Fibroblast of skin of abdomen (primary cell): ENCODE measurements at regions not wholly inside any gene's neighbourhood (a gene's known extent, or its start where the extent isn't known, plus 50 kb on each side); places are given as distances from the start of the nearest gene placed in this dataset.
A peak's percentile ranks its signal among the peaks of the same experiment; 100 is the strongest.

ENCODE experiments used
- DNase-seq: peaks from one replicate; pipeline ENCODE4 v3.0.0-alpha.2; 2013

- DNase-seq, result no peak
Measured at GRCh38 chr3:117310536-117310935, 601.0 kb downstream of the TUSC7 start.

DNA sequence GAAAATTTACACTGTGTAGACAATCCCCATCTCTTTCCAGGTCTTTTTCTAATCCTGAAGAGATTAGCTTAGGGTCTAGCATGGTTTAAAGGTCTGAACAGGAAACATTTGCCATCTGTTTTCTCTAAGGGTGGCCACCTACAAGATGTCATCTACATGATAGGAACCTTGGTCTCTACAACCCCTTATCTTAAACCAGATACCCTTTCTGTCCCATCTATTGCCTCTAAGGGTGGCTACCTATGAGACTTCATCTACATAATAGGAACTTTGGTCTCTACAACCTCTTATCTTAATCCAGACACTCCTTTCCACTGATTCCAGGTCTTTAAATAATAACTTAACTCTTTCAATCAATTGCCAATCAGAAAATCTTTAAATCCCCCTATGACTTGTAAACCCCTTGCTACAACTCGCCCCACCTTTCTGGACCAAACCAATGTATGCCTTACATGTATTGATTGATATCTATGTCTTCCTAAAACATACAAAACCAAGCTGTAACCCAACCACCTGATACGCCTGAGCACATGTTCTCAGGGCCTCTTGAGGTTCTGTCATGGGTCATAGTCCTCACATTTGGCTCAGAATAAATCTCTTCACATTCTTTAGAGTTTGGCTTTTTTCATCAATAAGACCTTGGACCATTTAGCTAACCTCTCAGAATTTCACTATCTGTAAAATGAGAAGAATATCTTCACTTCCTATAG, 605.0 kb downstream of the TUSC7 start:
- DNase-seq, result no peak

- DNase-seq, result peak; percentile 15
Measured at GRCh38 chr3:117322866-117323265, 613.3 kb downstream of the TUSC7 start.

- DNase-seq, result no peak
Measured at GRCh38 chr3:117346901-117347300, 637.3 kb downstream of the TUSC7 start.

- DNase-seq, result no peak
Measured at GRCh38 chr3:117348884-117349283, 639.3 kb downstream of the TUSC7 start.

GRCh38 chr3:117349566-117349965, 640.0 kb downstream of the TUSC7 start:
- no peak for DNase-seq

GRCh38 chr3:117350371-117350770, 640.8 kb downstream of the TUSC7 start:
- no peak for DNase-seq

DNA sequence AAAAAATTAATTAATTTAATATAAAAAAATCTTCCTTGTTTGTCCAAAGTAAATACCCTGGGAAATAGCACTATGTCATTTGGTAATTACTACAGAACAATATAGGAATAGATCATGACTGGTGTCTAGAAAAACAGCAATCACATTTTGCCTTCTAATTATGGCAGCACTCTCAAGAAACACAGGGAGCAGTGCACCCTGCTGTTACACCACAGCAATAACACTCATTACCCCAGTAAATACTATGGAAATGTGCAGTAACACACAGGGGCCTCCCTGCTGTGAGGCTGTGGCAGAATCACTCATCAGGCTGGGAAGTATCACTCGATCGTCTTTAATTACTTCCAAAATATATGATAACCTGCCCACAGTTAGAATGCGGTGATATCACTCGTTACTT, 646.0 kb downstream of the TUSC7 start:
- no peak for DNase-seq

DNA sequence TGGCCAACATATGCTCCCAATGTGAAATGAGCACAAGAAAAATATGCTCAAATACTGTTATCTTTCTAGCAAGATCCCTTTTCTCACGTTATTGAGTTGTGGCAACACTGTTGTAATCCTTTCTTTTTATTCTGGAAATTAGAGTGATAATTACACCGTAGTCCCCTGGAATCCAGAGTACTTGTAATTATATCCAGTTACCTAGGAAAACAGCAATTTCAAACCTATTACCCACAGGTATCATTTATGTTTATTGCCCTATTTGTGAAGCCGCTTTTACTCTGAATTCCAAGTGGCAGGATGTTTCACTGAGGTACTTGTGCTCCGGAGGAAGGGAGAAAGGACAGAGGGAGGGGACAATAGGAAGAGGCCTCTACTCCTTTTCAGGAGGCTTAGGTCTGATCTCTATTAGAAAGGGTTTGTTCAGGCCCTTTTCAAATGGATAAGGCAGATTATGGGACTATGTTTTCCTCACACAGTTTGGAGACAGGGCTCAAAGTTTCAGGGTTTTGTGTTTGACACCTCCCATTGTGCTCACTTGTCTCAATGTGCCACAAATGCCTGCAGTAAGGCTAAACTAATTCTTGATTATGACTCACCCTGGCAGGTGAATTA, 646.6 kb downstream of the TUSC7 start:
- no peak for DNase-seq

DNA sequence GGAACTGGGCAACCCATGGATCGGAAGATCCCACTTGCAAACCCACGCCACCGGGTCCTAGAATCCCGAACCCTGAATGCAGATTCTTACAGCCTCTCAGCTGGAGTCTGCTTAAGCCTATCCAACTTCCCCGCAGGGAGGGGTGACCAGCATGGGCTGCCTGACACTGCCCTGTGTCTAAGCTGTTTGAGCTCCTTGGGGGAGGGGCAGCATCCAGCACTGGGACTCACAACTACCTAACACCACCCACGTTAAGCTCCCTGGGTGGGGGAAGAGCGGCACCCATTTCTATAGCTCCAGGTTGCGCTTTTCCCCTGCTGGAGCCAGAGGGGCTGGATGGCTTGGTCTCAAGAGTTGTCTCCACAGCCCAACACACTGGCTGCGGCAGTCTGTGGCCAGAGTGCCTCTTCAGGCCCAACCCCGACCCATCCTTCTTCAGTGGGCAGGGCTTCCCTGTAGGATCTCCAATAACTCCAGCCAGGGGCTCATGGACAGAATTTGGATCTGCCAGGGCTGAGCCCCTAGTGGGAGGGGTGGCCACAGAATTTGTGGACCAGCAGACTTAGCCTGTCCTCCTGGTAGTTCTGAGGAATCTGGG, 649.2 kb downstream of the TUSC7 start:
- no peak for DNase-seq

DNA sequence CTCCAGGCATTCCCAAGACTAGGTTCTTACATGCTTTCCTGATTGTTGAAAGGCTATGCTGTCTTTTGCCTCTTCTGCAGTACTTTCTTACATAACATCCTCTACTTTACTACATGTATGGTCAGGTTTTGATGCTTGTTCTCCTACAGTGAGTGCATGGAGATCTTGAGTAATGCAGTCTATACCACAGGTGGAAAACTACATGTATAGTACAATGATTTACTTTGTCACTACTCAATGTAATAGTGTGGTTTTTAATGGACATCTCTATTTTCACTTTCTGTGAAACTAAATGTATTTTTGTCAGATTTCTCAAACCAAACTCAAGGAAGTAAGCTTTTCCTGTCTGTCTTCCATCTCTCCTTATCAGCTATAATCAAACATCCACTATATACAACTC, 657.0 kb downstream of the TUSC7 start:
- no peak for DNase-seq

- no peak for DNase-seq
Measured at GRCh38 chr3:117367861-117368260, 658.3 kb downstream of the TUSC7 start.

DNA sequence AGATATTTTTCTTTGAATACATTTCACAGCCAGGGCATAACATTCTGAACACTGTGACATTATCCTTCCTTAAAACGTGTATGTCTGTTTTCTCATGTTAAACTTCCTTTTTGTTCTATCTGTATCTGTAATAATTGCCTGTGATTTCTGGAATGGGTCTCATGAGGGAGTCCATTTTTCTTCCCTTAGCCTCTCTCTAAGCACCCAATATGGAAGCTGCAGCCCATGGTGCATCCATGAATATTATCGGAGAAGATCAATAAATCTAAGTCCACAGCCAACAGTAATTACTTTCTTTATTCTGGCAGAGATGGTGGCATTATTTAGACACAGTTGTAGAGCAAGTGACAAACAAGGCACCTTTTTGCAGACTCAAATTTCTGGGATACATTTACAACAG, 671.1 kb downstream of the TUSC7 start:
- DNase-seq, result no peak

- DNase-seq, result peak; percentile 52
Measured at GRCh38 chr3:117393119-117393518, 683.5 kb downstream of the TUSC7 start.

- no peak for DNase-seq
Measured at GRCh38 chr3:117398141-117398899, 688.7 kb downstream of the TUSC7 start.

DNA sequence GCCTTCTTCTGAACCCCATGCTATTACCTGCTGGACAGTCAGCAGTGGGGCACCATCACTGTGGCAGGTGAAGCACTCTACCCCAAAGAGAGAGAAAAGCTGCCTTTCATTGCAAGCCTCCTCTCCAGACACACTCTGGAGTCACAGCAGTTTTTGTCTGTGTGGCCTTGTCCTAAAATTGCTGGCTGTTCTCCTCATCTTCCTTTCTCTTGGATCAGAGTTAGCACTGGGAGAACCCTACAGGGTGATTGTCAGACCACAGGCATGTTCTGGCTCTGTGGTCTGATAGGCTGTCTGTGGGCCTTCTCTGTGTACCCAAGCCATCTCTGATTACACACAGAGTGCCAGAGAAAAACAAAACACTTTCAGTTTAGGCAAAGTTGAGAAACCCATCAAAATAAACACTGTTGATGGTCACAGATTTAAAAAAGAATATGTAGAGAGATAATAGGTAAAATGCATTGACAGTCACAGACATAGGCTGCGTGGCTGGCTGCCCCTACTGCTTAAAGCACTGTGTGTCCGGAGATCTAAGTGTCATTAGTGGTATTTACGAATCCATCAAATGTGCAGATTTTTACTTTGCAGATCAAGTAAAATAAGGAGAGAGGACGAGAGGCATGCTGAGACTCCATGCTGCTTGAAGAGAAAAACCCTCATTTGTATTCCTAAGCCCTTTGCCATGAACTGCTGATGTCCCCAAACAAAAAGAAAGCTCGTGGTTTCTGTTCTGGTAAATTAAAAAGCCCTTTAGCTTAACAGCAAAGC, 689.9 kb downstream of the TUSC7 start:
- peak; percentile 54 for DNase-seq

DNA sequence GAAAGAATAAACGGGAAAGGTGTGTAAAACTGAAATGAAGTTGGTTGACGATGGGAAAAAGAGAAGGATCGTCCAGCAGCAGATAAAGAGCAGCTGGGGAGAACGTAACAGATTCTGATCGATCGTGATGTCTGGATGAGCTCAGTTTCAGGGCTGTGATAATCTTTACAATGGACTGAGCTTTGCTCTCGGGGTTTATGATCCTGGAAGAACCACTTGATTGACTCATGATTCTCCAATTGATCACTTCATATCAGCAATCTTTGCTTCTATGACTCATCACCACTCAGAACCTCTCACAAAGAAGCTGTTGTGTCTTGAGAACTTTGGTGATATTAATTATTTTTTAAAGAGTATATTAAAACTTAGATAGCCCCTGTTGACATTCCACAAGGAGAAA, 690.7 kb downstream of the TUSC7 start:
- no peak for DNase-seq

- DNase-seq, result no peak
Measured at GRCh38 chr3:117404141-117404540, 694.6 kb downstream of the TUSC7 start.

GRCh38 chr3:117404730-117405129, 695.2 kb downstream of the TUSC7 start:
- no peak for DNase-seq

DNA sequence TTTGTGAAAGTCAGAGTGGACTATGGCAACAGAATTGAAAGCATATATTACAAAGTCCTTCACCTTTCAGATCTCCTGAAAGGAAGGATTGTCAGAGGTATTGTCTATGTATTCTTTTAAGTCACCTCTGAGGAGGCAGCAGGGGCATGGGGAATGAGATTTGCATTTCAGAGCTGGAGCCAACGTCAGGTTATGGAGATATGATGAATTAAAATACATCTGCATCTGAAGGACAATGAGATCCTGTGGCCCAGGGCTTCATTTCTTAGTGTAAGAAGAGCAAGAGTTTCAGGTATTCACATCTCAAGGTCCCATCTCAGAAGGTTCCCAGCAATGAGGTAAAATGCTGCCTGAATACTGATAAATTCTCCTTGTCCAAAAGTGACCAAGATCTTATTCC, 695.8 kb downstream of the TUSC7 start:
- no peak for DNase-seq

GRCh38 chr3:117407317-117407716, 697.7 kb downstream of the TUSC7 start:
- DNase-seq, result peak; percentile 14

GRCh38 chr3:117408811-117409210, 699.2 kb downstream of the TUSC7 start:
- peak; percentile 69 for DNase-seq

GRCh38 chr3:117409256-117409655, 699.7 kb downstream of the TUSC7 start:
- DNase-seq, result no peak
